LNCaP clone FGC (cell line): ENCODE measurements at regions not wholly inside any gene's neighbourhood (a gene's known extent, or its start where the extent isn't known, plus 50 kb on each side); places are given as distances from the start of the nearest gene placed in this dataset.

Source experiments
- DNase-seq: peaks from one replicate; pipeline ENCODE4 v3.0.0-alpha.2; 2011; ENCODE audit warnings: low read depth
- H3K4me3 ChIP-seq: 2 replicates; pipeline ENCODE4 v1.5.1; 2011; ENCODE audit warnings: mild to moderate bottlenecking, low read depth, low read length, control low read depth
- TF ChIP-seq, protein P1 (sequence below): IDR thresholded peaks from 2 replicates; pipeline ENCODE4 v1.5.1; 2012; ENCODE audit warnings: mild to moderate bottlenecking; ENCODE audit not compliant: control insufficient read depth, insufficient read depth; ENCODE audit errors: extremely low read depth

DNA sequence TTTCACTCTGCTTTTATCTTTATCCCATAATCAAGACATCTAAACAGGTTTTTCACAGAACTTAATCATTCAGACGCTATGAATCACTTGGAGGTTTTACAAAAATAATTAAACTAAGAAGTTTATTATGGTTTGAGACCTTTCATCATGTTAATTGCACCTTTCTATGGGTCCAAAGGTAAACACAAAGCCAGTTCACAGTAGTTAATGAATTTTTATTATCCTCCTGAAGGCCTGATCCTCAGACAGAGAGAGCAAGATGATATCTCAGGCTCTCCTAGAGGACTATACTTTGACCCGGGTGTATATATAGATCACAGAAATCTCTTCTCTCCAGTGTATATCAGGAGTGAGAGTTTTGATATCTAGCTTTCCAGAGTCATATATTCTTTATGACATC, 1044.3 kb upstream of the RAG2 start:
- no peak overlapping the region for H3K4me3 ChIP-seq
- DNase-seq = no peak
- TF ChIP-seq, protein P1, sequence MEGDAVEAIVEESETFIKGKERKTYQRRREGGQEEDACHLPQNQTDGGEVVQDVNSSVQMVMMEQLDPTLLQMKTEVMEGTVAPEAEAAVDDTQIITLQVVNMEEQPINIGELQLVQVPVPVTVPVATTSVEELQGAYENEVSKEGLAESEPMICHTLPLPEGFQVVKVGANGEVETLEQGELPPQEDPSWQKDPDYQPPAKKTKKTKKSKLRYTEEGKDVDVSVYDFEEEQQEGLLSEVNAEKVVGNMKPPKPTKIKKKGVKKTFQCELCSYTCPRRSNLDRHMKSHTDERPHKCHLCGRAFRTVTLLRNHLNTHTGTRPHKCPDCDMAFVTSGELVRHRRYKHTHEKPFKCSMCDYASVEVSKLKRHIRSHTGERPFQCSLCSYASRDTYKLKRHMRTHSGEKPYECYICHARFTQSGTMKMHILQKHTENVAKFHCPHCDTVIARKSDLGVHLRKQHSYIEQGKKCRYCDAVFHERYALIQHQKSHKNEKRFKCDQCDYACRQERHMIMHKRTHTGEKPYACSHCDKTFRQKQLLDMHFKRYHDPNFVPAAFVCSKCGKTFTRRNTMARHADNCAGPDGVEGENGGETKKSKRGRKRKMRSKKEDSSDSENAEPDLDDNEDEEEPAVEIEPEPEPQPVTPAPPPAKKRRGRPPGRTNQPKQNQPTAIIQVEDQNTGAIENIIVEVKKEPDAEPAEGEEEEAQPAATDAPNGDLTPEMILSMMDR = no peak

DNA sequence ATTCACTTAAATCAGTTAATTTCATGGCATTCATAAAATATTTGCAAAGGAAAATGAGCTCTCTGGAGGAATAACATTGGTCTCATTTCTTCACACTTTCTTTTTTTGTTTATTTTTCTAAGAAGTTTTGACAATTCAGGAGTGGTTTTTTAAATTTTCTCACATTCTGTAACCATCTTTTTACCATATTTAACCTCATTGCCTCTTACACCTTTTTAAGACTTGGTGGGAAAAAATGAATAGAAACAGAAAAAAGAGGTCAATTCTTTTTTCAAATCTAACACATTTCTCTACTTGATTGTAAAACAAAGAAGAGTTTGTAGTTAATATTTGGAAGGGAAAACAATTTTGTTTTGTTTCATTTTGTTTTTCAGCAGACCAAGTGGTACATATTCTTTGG, 1034.7 kb upstream of the RAG2 start:
- TF ChIP-seq, protein P1 = no peak
- no peak overlapping the region for H3K4me3 ChIP-seq
- no peak for DNase-seq

DNA sequence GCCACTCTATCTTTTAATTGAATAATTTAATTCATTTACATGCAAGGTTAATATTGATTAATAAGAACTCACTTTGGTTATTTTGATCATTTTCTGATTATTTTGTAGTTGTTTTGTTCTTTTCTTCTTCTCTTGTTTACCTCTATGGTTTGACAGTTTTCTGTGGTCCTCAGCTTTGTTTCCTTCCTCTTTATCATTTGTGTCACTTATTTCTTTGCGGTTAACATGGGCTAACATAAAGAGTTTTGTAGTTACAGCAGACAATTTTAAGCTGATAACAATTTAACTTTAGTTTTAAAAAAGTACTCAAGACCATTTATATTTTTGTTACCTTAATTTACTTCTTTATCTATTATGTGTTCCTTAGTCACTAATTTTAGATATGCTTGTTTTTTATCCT, 1032.8 kb upstream of the RAG2 start:
- TF ChIP-seq, protein P1 = no peak
- H3K4me3 ChIP-seq = no peak overlapping the region
- no peak for DNase-seq

DNA sequence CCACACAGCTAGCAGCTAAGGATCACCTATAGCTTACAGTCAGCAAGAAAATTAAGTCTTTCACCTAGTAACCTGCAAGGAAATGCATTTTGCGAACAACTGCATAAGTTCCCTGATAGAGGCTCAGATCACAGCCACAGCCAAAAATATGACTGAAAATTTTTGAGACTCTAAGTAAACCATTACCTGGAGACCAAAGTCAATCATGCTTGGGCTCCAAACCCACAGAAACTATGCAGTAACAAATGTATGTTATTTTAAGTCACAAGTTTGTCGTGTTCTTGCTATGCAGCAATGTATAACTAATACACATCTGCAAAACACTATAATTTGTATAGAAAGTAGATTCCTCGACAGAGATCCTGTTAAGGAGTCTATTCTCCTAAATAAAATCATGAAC, 1025.7 kb upstream of the RAG2 start:
- TF ChIP-seq, protein P1 = no peak
- no peak overlapping the region for H3K4me3 ChIP-seq
- no peak for DNase-seq

DNA sequence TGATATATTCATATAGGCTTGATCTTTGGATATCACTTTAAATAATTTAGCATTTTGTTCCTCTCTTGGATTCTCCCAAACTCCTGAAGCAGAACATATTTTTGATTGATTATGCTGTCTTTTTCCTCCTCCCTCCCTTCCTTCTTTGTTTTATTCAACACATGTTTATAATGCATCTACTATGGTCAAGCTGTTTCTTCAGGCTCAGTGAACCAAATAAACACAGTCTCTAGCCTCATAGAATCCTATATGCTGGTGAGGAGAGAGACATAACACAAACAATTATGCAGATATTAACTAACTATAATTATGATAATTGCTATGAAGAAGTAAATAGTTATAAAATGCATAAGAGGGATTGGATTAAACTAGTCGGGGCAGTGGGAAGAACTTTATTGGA, 1023.6 kb upstream of the RAG2 start:
- no peak for DNase-seq
- TF ChIP-seq, protein P1 = no peak
- H3K4me3 ChIP-seq = no peak overlapping the region

DNA sequence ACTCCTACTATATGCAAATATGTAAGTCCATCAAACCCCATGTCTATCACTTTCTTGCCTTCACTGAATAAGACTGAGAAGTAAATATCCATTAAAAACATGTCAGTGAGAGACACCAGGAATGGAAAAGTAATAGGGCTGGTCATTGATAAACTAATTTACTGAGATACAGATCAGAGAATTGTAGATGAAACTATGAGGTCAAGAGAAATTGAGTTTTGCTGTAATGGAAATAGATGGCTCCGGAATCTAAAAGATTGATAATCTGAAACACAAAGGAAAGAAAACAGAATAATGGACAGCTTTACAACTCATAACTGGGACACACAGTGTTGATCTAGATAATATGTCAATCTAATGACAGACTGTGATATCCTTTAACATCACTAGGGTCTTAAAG, 1018.3 kb upstream of the RAG2 start:
- TF ChIP-seq, protein P1 = no peak

DNA sequence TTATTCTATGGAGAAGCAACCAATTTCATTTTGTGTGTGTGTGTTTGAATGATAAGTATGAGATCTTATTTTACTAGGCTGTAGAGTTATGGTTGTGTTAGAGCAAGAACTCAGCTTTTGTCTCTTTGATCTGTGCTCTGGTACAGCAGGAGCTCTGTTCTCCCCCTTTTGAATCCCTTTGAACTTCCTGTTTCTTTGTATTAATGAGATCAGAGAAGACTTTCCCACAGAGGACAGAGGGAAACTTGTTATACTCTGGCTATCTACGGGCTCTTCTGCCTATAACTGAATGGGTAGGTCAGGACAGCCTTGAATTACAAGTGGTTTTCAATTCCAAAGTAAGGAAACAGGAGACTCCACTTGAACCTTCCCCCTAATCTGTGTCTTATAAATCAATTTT, 1015.0 kb upstream of the RAG2 start:
- TF ChIP-seq, protein P1 = no peak
- no peak for DNase-seq
- H3K4me3 ChIP-seq = no peak overlapping the region

More for the DNA sequence above, 1018.3 kb upstream of the RAG2 start:
- H3K4me3 ChIP-seq = no peak overlapping the region
- DNase-seq = no peak
